NB4 (cell line): ENCODE measurements at regions not wholly inside any gene's neighbourhood (a gene's known extent, or its start where the extent isn't known, plus 50 kb on each side); places are given as distances from the start of the nearest gene placed in this dataset.
A peak's percentile ranks its signal among the peaks of the same experiment; 100 is the strongest.

Experiments
- DNase-seq: peaks from one replicate; pipeline ENCODE4 v3.0.0; 2010; ENCODE audit warnings: low read depth
- H3K4me3 ChIP-seq: one replicate; pipeline ENCODE4 v1.5.1; 2011; ENCODE audit warnings: mild to moderate bottlenecking, low read depth, low read length, moderate library complexity
- MYC ChIP-seq: IDR thresholded peaks from 2 replicates; pipeline ENCODE4 v1.6.1; 2011; ENCODE audit warnings: low read depth, low read length
- POLR2A ChIP-seq: IDR thresholded peaks from 2 replicates; pipeline ENCODE4 v1.6.1; 2011; ENCODE audit warnings: mild to moderate bottlenecking; ENCODE audit not compliant: insufficient read length; ENCODE audit errors: extremely low read depth
- TF ChIP-seq, protein P1 (sequence below): IDR thresholded peaks from 2 replicates; pipeline ENCODE4 v1.6.1; 2011; ENCODE audit warnings: low read depth, low read length
- TF ChIP-seq, protein P2 (sequence below): IDR thresholded peaks from one replicate; pipeline ENCODE4 v1.5.1; 2012; ENCODE audit warnings: low read depth, low read length

DNA sequence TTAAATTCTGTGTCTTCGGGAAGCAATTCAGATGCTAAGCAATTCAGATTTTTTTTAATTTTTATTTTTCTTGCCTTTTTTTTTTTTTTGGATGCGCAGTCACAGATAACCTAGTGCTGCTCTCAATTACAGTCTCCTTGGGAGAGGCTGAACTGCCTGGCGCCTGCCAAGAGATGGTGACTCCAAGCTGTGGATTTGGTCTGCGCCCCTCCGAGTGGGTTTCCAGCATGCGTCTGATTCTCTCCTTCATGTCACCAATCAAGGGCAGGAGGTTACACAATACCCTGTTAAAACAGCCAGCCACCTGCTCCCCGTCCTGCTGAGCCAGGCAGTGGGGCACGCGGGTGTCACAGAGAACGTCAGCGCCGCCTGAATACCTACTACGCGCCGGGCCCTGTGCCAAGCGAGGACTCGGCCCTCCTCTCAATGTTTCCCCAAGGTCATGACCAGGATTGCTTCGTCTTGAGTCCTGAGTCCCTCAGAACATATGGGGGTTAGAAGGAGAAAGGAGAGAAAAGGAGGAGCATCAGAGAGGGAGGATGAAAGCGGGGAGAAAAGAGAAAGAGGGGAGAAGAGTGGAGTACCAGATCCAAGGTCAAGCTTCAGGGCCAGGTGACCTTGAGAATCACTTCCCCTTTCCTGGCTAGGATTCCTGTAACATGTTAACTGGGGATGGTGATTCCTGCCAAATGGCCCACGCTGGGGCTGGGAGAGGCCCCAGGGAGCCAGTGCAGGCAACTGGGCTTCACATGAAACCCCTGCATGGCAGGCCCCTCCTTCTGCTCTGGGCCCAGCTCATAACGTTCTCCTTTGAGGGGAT, 213.6 kb downstream of the URI1 start:
- peak; percentile 1 for DNase-seq

DNA sequence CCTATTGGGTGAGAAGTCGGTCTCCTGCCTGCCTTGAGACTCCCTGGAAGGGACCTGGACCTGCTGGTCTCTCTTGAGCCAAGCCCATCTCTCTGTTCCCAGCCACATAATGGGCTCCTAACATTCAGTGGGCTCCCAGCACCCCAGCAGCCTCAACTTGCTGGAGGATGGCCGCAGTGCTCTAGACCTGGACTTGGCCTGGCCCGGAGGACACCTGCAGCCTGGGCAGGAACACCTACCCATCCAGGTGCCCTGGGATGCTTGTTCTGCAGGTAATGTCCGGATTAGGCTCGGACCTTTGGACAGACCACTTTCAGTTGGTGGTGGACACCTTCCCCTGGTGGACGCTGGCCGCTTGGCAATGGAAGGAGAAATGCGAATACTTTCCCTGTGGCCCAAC, 214.6 kb downstream of the URI1 start:
- TF ChIP-seq MYC, result no peak
- TF ChIP-seq, protein P1, sequence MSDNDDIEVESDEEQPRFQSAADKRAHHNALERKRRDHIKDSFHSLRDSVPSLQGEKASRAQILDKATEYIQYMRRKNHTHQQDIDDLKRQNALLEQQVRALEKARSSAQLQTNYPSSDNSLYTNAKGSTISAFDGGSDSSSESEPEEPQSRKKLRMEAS, result no peak
- TF ChIP-seq, protein P2, sequence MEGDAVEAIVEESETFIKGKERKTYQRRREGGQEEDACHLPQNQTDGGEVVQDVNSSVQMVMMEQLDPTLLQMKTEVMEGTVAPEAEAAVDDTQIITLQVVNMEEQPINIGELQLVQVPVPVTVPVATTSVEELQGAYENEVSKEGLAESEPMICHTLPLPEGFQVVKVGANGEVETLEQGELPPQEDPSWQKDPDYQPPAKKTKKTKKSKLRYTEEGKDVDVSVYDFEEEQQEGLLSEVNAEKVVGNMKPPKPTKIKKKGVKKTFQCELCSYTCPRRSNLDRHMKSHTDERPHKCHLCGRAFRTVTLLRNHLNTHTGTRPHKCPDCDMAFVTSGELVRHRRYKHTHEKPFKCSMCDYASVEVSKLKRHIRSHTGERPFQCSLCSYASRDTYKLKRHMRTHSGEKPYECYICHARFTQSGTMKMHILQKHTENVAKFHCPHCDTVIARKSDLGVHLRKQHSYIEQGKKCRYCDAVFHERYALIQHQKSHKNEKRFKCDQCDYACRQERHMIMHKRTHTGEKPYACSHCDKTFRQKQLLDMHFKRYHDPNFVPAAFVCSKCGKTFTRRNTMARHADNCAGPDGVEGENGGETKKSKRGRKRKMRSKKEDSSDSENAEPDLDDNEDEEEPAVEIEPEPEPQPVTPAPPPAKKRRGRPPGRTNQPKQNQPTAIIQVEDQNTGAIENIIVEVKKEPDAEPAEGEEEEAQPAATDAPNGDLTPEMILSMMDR, result no peak
- TF ChIP-seq POLR2A, result no peak
- DNase-seq, result no peak
- no peak overlapping the region for H3K4me3 ChIP-seq

More for the DNA sequence above, 213.6 kb downstream of the URI1 start:
- TF ChIP-seq, protein P1, result no peak
- no peak for TF ChIP-seq MYC
- TF ChIP-seq, protein P2, result no peak
- no peak for TF ChIP-seq POLR2A
- no peak overlapping the region for H3K4me3 ChIP-seq

DNA sequence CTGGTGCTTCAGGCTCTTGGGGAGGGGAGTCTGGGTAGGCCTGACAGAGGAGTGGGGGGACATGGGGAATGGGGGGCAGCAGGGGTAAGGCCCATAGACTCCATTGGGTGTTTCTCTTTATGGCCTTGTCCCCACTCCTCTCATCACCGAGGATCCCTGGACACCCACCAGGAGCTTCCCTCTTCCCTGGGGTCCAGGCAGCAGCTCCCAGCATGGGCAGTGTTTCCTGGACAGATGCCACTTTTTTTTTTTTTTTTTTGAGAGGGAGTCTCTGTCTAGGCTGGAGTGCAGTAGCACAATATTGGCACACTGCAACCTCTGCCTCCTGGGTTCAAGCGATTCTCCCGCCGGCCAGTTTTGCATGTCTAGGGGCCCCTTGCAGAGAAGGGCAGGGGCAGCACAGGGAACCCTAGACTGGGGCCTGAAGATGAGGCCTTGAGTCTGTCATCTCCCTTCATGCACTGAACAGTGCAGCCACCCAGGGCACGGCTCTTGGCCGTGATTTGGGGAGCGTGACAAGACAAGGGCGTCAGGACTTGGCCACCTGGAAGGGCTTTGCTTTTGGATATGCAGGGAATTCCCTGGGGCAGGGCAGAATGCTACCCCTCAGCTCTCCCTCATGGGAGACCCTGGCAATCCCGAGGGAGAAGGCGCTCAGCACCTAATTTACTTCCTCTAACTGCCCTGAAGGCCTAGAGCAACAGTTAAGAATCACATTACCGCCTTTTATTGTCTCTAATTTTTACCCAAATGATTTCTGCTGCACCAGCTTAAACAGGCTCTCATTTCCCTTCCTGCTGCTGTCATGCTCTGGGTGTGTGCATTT, 213.9 kb upstream of the ZNF536 start:
- DNase-seq, result peak; percentile 2
- TF ChIP-seq POLR2A, result no peak
- TF ChIP-seq, protein P2, result no peak
- TF ChIP-seq MYC, result no peak
- TF ChIP-seq, protein P1, result no peak
- H3K4me3 ChIP-seq, result no peak overlapping the region

DNA sequence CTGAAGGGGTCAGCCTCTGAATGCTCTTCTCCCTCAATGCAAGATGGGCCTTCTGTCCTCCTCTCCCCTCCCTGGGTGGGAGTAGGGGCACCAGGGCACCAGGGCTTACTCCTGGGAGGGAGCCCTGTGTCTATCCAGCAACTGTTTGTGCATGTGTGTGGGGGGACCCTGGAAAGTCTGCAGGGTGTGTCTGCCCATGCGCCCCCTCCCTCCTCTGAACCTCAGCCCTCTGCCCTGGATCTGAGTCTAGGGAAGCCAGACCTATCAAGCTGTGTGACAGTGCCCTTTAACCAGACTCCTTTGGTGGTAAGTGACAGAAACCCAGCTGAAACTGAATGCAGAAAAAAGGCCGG, 213.3 kb upstream of the ZNF536 start:
- TF ChIP-seq POLR2A (no peak), MYC (no peak)
- TF ChIP-seq, protein P2, result no peak
- TF ChIP-seq, protein P1, result no peak
- no peak overlapping the region for H3K4me3 ChIP-seq
- no peak for DNase-seq

DNA sequence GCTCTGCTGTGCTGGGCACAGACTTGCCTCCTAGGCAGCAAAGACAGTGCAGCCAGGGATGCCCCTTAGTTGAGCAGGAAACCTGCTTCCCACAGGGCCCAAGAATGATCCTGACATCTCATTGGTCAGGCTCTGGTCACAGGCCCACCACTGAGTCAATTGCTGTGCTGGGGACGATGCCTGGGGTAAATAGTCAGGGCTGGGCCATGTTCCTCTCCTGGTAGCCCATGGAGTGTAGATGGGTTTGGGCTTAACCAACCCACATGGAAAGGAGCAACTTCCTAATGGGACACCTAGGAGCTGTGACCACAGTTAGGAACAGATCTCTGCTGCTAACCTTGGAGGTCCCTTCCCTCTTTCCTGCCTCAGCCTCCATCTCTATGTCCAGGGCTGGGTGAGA, 212.5 kb upstream of the ZNF536 start:
- no peak for DNase-seq
- TF ChIP-seq, protein P2, result no peak
- TF ChIP-seq POLR2A, result no peak
- TF ChIP-seq, protein P1, result no peak
- no peak for TF ChIP-seq MYC
- no peak overlapping the region for H3K4me3 ChIP-seq
